ENCODE measurements at regions not wholly inside any gene's neighbourhood (a gene's known extent, or its start where the extent isn't known, plus 50 kb on each side); places are given as distances from the start of the nearest gene placed in this dataset.

DNA sequence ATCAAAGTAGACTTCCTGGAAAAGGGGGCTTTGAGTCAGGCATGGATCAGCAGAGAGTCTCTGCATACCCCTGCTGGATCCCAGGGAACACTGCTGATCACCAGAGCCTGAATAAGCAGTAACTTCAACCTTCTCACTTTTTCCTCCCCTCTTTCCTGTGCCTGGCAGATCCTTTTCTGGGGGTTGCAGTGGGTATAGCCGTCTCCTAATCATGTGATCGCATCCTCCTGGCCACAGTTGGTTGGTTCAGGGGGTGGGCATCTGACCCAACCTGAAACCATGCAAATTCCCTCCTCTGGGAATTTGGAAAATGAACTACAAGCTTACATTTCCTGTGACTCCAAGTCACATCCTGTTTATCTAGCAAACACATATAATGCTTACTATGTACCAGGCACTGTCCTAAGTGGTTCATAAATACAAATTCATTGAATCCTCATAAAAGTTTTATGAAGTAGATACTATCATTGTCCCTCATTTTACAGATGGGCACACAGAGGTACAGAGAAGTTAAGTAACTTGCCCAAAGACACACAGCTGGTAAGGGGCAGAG lies 120.3 kb downstream of the AXIN2 start:
- Histone ChIP-seq H3K27ac (no peak overlapping the region), H3K4me1 (no peaks in the 10 kb centered on the region), H3K9me3 (no peaks in the 10 kb centered on the region), H3K4me3 (no peak overlapping the region), H3K27me3 (no peaks in the 10 kb centered on the region), H3K36me3 (no peaks in the 10 kb centered on the region)
- no peak for DNase-seq (ENCODE audit: low spot score in 2 of 2)
- TF ChIP-seq POLR2A (IDR thresholded peaks at IDR 0.05) = no peak
- TF ChIP-seq, protein P1, sequence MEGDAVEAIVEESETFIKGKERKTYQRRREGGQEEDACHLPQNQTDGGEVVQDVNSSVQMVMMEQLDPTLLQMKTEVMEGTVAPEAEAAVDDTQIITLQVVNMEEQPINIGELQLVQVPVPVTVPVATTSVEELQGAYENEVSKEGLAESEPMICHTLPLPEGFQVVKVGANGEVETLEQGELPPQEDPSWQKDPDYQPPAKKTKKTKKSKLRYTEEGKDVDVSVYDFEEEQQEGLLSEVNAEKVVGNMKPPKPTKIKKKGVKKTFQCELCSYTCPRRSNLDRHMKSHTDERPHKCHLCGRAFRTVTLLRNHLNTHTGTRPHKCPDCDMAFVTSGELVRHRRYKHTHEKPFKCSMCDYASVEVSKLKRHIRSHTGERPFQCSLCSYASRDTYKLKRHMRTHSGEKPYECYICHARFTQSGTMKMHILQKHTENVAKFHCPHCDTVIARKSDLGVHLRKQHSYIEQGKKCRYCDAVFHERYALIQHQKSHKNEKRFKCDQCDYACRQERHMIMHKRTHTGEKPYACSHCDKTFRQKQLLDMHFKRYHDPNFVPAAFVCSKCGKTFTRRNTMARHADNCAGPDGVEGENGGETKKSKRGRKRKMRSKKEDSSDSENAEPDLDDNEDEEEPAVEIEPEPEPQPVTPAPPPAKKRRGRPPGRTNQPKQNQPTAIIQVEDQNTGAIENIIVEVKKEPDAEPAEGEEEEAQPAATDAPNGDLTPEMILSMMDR (IDR thresholded peaks at IDR 0.05) = no peak
- intact Hi-C loops (cut with DNase I; ENCODE audit: low total_unique reads) = no loop called here

DNA sequence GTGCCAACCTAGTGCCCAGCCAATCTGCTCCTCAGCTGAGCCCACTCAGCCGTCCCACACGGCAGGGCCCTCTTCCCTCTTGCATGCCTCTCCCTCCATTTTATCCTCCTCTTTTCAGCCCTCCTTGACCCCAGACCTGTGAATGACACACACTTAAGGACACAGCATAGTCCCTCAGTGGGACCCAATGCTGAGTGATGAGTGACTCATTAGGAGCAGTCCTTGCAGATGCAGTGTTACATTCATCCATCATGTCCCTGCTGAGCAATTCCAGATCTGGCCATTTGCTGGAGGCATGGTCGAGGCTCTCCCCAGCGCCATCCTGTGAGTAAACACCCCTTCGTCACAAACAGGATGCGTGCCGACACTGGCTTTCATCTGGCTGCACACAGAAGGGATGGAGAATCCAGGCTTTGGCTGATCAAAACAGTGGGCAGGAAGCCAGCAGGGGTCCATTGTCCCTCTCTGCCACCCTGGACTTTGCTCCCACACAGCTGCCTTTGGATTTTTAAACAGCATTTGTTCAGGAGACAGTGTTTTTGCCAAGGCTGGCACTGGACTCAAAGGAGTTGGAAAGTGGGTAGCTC lies 122.6 kb downstream of the AXIN2 start:
- no peak for DNase-seq (ENCODE audit: low spot score in 2 of 2)
- no peaks in the 10 kb centered on the region for H3K36me3 ChIP-seq
- no peaks in the 10 kb centered on the region for H3K9me3 ChIP-seq
- no peak overlapping the region for H3K4me3 ChIP-seq
- intact Hi-C loops (cut with DNase I; ENCODE audit: low total_unique reads) = loop anchor here (1.0 kb wide), 1 partner anchor 34 kb away; no protein-coding TSS in a partner anchor
- no peaks in the 10 kb centered on the region for H3K27me3 ChIP-seq
- TF ChIP-seq POLR2A (IDR thresholded peaks at IDR 0.05) (no peak), POLR2AphosphoS5 (IDR thresholded peaks at IDR 0.05) (no peak)
- TF ChIP-seq, protein P1 (IDR thresholded peaks at IDR 0.05) = no peak
- no peaks in the 10 kb centered on the region for H3K4me1 ChIP-seq
- no peak overlapping the region for H3K27ac ChIP-seq

DNA sequence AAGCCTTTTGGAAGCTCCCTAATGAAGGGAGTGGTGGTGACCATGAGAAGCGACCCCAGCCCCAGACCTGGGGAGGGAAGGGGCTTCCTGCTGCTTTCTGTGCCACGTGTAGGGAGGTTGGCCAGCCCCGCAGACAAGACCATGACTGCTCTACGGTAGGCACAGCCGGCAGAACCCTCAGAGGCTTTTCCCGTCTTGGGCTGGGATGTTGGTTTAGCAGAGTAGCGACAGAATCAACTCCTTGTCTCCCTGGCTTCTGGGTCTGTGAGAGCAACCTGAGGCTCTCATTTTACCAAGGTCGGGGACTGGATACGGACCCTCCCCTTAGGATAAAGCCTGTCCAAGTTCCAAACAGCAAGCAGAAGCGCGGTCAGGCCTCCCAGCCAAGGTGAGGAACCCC lies 123.3 kb downstream of the AXIN2 start:
- TF ChIP-seq POLR2AphosphoS5 (IDR thresholded peaks at IDR 0.05) (no peak), POLR2A (IDR thresholded peaks at IDR 0.05) (no peak)
- TF ChIP-seq, protein P1 (IDR thresholded peaks at IDR 0.05) = no peak
- no peak for DNase-seq (ENCODE audit: low spot score in 2 of 2)
- Histone ChIP-seq H3K27ac (no peak overlapping the region), H3K4me1 (no peaks in the 10 kb centered on the region), H3K4me3 (no peak overlapping the region), H3K36me3 (no peaks in the 10 kb centered on the region), H3K9me3 (no peaks in the 10 kb centered on the region), H3K27me3 (no peaks in the 10 kb centered on the region)
- intact Hi-C loops (cut with DNase I; ENCODE audit: low total_unique reads) = loop anchor here (1.0 kb wide), 1 partner anchor 34 kb away; no protein-coding TSS in a partner anchor

DNA sequence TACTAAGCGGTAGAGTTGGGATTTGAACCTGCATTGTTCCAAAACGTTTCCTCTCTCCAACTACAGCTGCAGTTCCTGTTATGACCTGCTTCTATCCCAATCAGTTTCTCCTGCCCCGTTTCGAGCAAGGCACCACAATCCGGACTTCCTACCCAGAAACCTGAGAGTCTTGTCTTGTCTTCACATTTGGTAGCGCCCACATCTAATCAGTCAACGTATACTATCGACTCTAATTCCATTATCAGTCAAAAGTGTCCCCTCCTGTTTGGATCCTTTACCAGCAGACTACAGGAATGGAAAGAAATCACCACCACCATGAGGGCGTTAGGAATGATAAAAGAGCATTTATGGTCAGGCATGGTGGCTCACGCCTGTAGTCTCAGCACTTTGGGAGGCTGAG lies 124.6 kb downstream of the AXIN2 start:
- intact Hi-C loops (cut with DNase I; ENCODE audit: low total_unique reads) = no loop called here
- no peaks in the 10 kb centered on the region for H3K9me3 ChIP-seq
- no peak overlapping the region for H3K4me3 ChIP-seq
- H3K4me1 ChIP-seq = no peaks in the 10 kb centered on the region
- no peaks in the 10 kb centered on the region for H3K36me3 ChIP-seq
- H3K27ac ChIP-seq = no peak overlapping the region
- H3K27me3 ChIP-seq = no peaks in the 10 kb centered on the region
- no peak for DNase-seq (ENCODE audit: low spot score in 2 of 2)
- no peak for TF ChIP-seq POLR2AphosphoS5 (IDR thresholded peaks at IDR 0.05)
- TF ChIP-seq POLR2A (IDR thresholded peaks at IDR 0.05) = no peak

DNA sequence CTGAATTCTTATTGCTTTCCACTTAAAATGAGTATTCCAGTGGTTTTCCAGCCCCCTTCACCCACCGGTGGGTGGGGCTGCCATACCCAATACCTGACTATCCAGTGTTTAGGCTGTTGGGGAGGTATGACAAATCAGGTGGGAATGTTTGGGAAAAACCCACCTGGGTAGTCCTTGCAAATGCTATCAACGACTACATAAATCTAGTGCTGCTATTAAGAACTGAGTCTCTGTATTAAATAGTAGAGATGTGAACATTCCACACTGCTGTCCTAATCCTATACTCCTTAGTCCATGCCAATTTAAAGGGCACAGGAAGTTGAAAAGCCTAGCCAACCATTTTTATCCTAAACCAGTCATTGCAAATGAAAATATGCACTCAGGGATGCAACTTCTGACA lies 126.6 kb downstream of the AXIN2 start:
- intact Hi-C loops (cut with DNase I; ENCODE audit: low total_unique reads) = no loop called here
- H3K4me3 ChIP-seq = no peak overlapping the region
- no peak for DNase-seq (ENCODE audit: low spot score in 2 of 2)

More for the DNA sequence above, 126.6 kb downstream of the AXIN2 start:
- Histone ChIP-seq H3K36me3 (no peaks in the 10 kb centered on the region), H3K9me3 (no peaks in the 10 kb centered on the region), H3K4me1 (no peaks in the 10 kb centered on the region), H3K27me3 (no peaks in the 10 kb centered on the region), H3K27ac (no peak overlapping the region)
- TF ChIP-seq POLR2AphosphoS5 (IDR thresholded peaks at IDR 0.05) = no peak
- TF ChIP-seq POLR2A (IDR thresholded peaks at IDR 0.05) = no peak
- TF ChIP-seq, protein P1 (IDR thresholded peaks at IDR 0.05) = no peak

Measured in breast epithelium (tissue), 4 donors.